Iris pigment epithelial cell (primary cell): ENCODE measurements at regions not wholly inside any gene's neighbourhood (a gene's known extent, or its start where the extent isn't known, plus 50 kb on each side); places are given as distances from the start of the nearest gene placed in this dataset.

Experiments used
- DNase-seq: peaks from one replicate; pipeline ENCODE4 v3.0.0-alpha.2; 2011; ENCODE audit warnings: low read depth

- peak; percentile 22 for DNase-seq
Measured at GRCh38 chr11:27770576-27770975, 70.3 kb upstream of the BDNF start.

DNA sequence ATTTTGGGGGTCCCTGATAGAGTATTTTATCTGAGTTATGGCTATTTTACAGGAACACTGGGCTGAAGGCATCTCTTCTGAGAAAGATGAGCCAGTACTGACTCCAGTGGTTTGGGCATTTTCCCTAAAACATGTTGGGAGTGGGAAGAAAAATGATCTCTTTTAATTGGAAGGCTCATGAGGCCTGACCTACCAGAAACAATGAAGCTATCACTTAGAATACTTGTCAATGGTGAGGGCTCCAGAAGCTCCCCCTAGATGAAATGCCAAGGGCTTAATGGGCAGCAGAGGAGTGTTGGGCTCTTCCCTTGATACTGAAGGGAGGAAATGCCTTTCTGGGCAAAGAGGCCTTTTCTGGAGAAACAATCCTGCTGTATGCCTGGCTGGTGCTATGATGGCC is 63.5 kb upstream of the BDNF start:
- no peak for DNase-seq

DNA sequence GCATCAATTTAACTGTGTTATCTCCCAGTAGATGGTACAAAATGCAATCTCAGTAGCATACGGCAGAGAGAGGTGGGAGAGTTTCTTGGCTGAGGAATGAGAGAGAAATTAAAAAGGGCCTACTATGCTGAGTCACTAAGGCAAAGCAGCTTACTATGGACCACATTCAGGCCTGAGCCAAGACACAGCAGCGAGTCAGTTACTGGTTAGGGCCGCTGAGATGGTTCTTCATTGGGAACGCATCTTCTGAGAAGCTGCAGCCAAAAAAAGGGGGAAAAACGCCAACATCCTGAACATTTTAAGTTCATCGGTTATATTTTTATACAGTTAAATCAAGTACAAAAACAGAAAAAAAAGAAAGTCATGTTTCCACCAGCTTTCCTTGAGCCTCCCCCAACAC is 61.1 kb upstream of the BDNF start:
- no peak for DNase-seq

DNA sequence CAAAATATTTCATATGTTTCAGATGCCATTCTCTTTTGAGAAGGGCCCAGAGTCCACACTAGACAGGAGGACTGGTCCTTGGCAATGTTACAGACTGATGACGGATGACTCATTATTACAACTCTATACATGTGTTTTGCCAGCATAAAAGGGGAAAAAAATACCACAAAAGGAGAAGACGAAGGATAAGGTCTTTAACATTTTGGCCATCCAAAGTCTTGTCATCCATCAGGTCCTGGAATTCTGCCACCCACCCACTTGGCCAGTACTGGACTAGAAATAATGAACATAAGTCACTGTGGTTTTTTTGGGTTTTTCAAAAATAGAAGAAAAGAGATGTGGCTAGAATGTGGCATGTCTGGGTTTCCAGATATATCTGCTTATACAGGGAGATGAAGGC is 57.7 kb upstream of the BDNF start:
- DNase-seq, result peak; percentile 76

DNA sequence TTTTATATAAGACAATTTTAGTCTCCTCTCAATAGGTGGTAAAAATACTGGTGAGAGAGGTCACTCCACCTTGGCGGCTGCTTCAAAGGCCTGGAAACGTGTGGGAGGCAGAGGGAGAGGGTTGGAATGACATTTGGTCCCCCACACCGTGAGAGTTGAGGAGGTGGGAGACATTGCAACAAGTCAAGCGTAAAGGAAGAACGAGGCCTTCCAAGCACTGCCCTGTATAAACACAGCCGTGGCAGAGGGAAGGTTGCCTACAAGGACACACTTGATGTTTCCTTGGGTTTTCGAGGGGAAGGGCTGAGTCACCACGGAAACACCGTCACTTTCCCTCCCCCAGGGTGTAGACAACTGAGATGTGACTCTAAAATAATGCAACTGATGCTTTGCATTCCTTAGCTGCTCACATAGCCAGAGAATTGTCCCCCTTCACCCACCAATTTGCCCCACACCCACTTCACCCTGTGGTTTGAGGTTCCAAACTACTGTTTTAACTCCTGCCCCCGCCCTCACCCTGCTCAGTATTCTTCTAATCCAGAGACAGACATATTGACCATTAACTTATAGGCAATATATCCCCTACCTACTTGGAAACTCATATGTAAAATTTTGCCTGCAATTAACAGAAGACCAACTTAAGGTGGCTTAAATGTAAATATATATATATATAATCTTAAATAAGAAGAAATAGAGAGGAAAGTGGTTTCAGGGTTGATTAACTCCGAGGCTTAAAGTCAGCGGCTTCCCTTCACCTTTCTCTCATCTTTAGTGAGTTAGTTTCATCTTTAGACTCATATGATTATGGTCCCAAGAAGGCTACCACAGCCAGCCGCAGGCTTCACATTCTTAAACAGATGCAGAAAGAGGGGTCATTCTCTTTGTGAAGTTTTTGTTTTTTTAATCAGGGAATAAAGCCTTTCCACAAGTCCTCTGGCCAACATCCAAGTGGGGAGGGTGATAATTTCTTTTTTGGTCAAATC is 54.1 kb upstream of the BDNF start:
- DNase-seq, result peak; percentile 89
